ENCODE measurements at regions not wholly inside any gene's neighbourhood (a gene's known extent, or its start where the extent isn't known, plus 50 kb on each side); places are given as distances from the start of the nearest gene placed in this dataset.

GRCh38 chr15:62218841-62219240 is 53.8 kb upstream of the C2CD4B start:
- H3K27ac ChIP-seq (ENCODE audit: low read depth, low read length, poor library complexity, severe bottlenecking): no peak overlapping the region
- intact Hi-C loops (cut with micrococcal nuclease; ENCODE audit: unreplicated experiment): no loop called here
- DNase-seq (ENCODE audit: low spot score): no peak
- peaks cover 8% of the 10 kb centered on the region for H3K9me3 ChIP-seq (ENCODE audit: low read depth, low read length, poor library complexity, severe bottlenecking)
- H3K4me3 ChIP-seq (ENCODE audit: low read depth, low read length, poor library complexity, severe bottlenecking): no peak overlapping the region
- BruUV-seq (replicated peaks): no TSS peak
- no peak for TF ChIP-seq EZH2 (IDR thresholded peaks at IDR 0.05; ENCODE audit: borderline replicate concordance, low read depth, low read length, poor library complexity, severe bottlenecking)
- no peak for TF ChIP-seq CTCF (conservative IDR thresholded peaks at IDR 0.05; ENCODE audit: low read depth, low read length)
- ChIA-PET POLR2A (ENCODE audit: low non-redundant PET) (no interaction called here), CTCF (no interaction called here)
- no peaks in the 10 kb centered on the region for H3K27me3 ChIP-seq (replicated peaks; ENCODE audit: insufficient read depth, low read depth, low read length, poor library complexity)
- H3K4me1 ChIP-seq (ENCODE audit: insufficient read depth, low read length, poor library complexity, severe bottlenecking): no peaks in the 10 kb centered on the region
- H3K36me3 ChIP-seq (ENCODE audit: insufficient read depth, low read length, poor library complexity, severe bottlenecking): no peaks in the 10 kb centered on the region

- Histone ChIP-seq H3K27me3 (replicated peaks; ENCODE audit: insufficient read depth, low read depth, low read length, poor library complexity) (no peaks in the 10 kb centered on the region), H3K9me3 (ENCODE audit: low read depth, low read length, poor library complexity, severe bottlenecking) (peaks cover 8% of the 10 kb centered on the region), H3K36me3 (ENCODE audit: insufficient read depth, low read length, poor library complexity, severe bottlenecking) (no peaks in the 10 kb centered on the region), H3K4me1 (ENCODE audit: insufficient read depth, low read length, poor library complexity, severe bottlenecking) (no peaks in the 10 kb centered on the region), H3K27ac (ENCODE audit: low read depth, low read length, poor library complexity, severe bottlenecking) (no peak overlapping the region), H3K4me3 (ENCODE audit: low read depth, low read length, poor library complexity, severe bottlenecking) (no peak overlapping the region)
- no peak for DNase-seq (ENCODE audit: low spot score)
- TF ChIP-seq CTCF (conservative IDR thresholded peaks at IDR 0.05; ENCODE audit: low read depth, low read length) (no peak), EZH2 (IDR thresholded peaks at IDR 0.05; ENCODE audit: borderline replicate concordance, low read depth, low read length, poor library complexity, severe bottlenecking) (no peak)
- intact Hi-C loops (cut with micrococcal nuclease; ENCODE audit: unreplicated experiment): no loop called here
- ChIA-PET CTCF (no interaction called here), POLR2A (ENCODE audit: low non-redundant PET) (no interaction called here)
- no TSS peak for BruUV-seq (replicated peaks)
These were observed 54.7 kb upstream of the C2CD4B start for GRCh38 chr15:62219799-62220198.

GRCh38 chr15:62223020-62223419 is 57.9 kb upstream of the C2CD4B start:
- DNase-seq (ENCODE audit: low spot score): no peak
- no TSS peak for BruUV-seq (replicated peaks)

More at GRCh38 chr15:62223020-62223419, 57.9 kb upstream of the C2CD4B start:
- no peaks in the 10 kb centered on the region for H3K9me3 ChIP-seq (ENCODE audit: low read depth, low read length, poor library complexity, severe bottlenecking)
- CTCF ChIA-PET: no interaction called here
- H3K36me3 ChIP-seq (ENCODE audit: insufficient read depth, low read length, poor library complexity, severe bottlenecking): no peaks in the 10 kb centered on the region
- H3K27me3 ChIP-seq (replicated peaks; ENCODE audit: insufficient read depth, low read depth, low read length, poor library complexity): no peaks in the 10 kb centered on the region
- no peak overlapping the region for H3K4me3 ChIP-seq (ENCODE audit: low read depth, low read length, poor library complexity, severe bottlenecking)
- H3K4me1 ChIP-seq (ENCODE audit: insufficient read depth, low read length, poor library complexity, severe bottlenecking): no peaks in the 10 kb centered on the region
- H3K27ac ChIP-seq (ENCODE audit: low read depth, low read length, poor library complexity, severe bottlenecking): no peak overlapping the region
- POLR2A ChIA-PET (ENCODE audit: low non-redundant PET): no interaction called here
- no peak for TF ChIP-seq CTCF (conservative IDR thresholded peaks at IDR 0.05; ENCODE audit: low read depth, low read length)
- no peak for TF ChIP-seq EZH2 (IDR thresholded peaks at IDR 0.05; ENCODE audit: borderline replicate concordance, low read depth, low read length, poor library complexity, severe bottlenecking)
- intact Hi-C loops (cut with micrococcal nuclease; ENCODE audit: unreplicated experiment): no loop called here

Measured in A673 (cell line).